NB4 (cell line): ENCODE measurements at regions not wholly inside any gene's neighbourhood (a gene's known extent, or its start where the extent isn't known, plus 50 kb on each side); places are given as distances from the start of the nearest gene placed in this dataset.

ENCODE experiments used
- DNase-seq: peaks from one replicate; pipeline ENCODE4 v3.0.0; 2010; ENCODE audit warnings: low read depth
- H3K4me3 ChIP-seq: one replicate; pipeline ENCODE4 v1.5.1; 2011; ENCODE audit warnings: mild to moderate bottlenecking, low read depth, low read length, moderate library complexity
- MYC ChIP-seq: IDR thresholded peaks from 2 replicates; pipeline ENCODE4 v1.6.1; 2011; ENCODE audit warnings: low read depth, low read length
- POLR2A ChIP-seq: IDR thresholded peaks from 2 replicates; pipeline ENCODE4 v1.6.1; 2011; ENCODE audit warnings: mild to moderate bottlenecking; ENCODE audit not compliant: insufficient read length; ENCODE audit errors: extremely low read depth
- TF ChIP-seq, protein P1 (sequence below): IDR thresholded peaks from 2 replicates; pipeline ENCODE4 v1.6.1; 2011; ENCODE audit warnings: low read depth, low read length
- TF ChIP-seq, protein P2 (sequence below): IDR thresholded peaks from one replicate; pipeline ENCODE4 v1.5.1; 2012; ENCODE audit warnings: low read depth, low read length

DNA sequence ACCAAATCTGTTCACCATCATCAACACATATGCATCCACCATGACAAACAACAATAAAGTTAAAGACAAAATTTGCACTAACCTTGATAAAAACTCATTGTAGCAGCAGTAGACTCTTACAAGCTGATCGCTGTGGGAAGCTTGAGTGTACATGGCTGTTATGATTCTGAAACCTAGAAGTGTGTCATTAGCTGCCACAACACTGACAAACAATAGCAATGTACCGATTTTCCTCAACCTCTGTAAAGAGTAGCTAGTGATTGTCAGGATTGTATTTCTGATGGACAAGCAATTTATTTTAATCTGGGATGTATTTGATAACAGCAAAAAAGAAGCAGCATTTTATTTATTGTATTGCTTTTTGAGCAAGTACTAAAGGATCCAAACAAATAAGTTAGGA, 1357.7 kb downstream of the ROBO1 start:
- DNase-seq: no peak
- H3K4me3 ChIP-seq: no peak overlapping the region
- no peak for TF ChIP-seq POLR2A
- TF ChIP-seq, protein P1, sequence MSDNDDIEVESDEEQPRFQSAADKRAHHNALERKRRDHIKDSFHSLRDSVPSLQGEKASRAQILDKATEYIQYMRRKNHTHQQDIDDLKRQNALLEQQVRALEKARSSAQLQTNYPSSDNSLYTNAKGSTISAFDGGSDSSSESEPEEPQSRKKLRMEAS: no peak
- TF ChIP-seq, protein P2, sequence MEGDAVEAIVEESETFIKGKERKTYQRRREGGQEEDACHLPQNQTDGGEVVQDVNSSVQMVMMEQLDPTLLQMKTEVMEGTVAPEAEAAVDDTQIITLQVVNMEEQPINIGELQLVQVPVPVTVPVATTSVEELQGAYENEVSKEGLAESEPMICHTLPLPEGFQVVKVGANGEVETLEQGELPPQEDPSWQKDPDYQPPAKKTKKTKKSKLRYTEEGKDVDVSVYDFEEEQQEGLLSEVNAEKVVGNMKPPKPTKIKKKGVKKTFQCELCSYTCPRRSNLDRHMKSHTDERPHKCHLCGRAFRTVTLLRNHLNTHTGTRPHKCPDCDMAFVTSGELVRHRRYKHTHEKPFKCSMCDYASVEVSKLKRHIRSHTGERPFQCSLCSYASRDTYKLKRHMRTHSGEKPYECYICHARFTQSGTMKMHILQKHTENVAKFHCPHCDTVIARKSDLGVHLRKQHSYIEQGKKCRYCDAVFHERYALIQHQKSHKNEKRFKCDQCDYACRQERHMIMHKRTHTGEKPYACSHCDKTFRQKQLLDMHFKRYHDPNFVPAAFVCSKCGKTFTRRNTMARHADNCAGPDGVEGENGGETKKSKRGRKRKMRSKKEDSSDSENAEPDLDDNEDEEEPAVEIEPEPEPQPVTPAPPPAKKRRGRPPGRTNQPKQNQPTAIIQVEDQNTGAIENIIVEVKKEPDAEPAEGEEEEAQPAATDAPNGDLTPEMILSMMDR: no peak
- no peak for TF ChIP-seq MYC

GRCh38 chr3:78414261-78414660, 1353.5 kb downstream of the ROBO1 start:
- TF ChIP-seq MYC (no peak), POLR2A (no peak)
- TF ChIP-seq, protein P1: no peak
- TF ChIP-seq, protein P2: no peak
- no peak overlapping the region for H3K4me3 ChIP-seq
- no peak for DNase-seq

DNA sequence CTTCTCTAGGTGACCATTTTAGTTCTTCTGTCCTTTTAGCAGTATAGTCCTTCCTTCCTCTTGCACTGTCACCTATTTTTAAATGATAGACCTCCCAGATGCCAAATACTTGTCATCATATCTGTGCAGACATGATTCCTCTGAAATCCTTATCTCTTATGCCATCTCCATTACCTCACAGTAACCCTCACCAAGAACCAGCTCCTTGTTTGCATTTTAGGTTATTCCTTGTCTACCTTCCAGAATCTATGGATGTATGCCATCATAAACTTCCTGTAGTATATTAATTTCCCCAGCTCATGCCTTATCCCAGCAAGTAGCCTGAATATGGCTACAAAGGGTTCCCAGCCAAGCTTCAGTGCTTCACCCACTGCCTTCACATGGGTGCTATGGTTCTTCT, 1347.2 kb downstream of the ROBO1 start:
- no peak for DNase-seq
- no peak overlapping the region for H3K4me3 ChIP-seq
- TF ChIP-seq, protein P1: no peak
- no peak for TF ChIP-seq POLR2A
- no peak for TF ChIP-seq MYC
- TF ChIP-seq, protein P2: no peak

DNA sequence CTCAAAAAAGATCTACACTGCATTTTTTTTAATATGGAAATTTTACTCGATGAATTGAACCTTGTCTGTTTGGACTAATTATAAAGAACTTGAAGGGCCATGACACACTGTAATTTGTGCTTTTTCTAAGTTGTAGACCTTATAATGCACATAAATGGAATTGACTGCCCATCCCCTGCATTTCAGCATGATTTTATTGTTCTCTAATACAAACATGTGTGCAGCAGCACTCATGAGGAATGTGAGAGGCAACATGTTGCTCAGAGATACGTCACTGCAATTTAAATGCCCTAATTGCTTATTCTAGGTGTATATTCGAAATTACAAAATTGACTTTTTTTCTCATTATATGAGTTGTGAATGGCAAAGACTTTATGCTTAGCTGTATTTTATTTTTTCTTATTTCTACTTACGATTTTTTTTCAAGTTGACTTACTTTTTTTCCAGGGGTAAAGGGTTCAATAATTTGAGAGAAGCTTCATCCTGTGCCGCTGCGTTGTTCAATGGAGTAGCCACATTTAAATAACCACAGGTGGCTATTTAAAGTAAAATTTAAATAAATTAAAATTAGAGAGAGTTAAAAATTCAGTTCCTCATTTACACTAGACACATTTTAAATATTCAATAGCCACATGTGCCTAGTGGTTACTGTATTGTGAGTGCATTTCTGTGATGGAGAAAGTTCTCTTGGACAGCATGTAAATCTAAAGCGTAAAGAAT, 1346.4 kb downstream of the ROBO1 start:
- DNase-seq: no peak
- TF ChIP-seq POLR2A (no peak), MYC (no peak)
- TF ChIP-seq, protein P1: no peak
- TF ChIP-seq, protein P2: no peak

GRCh38 chr3:78424656-78425055, 1343.1 kb downstream of the ROBO1 start:
- no peak overlapping the region for H3K4me3 ChIP-seq
- TF ChIP-seq MYC: no peak
- TF ChIP-seq, protein P1: no peak
- TF ChIP-seq, protein P2: no peak
- no peak for TF ChIP-seq POLR2A
- DNase-seq: no peak

More for the DNA sequence above, 1346.4 kb downstream of the ROBO1 start:
- H3K4me3 ChIP-seq: no peak overlapping the region
